ENCODE measurements at regions not wholly inside any gene's neighbourhood (a gene's known extent, or its start where the extent isn't known, plus 50 kb on each side); places are given as distances from the start of the nearest gene placed in this dataset.

DNA sequence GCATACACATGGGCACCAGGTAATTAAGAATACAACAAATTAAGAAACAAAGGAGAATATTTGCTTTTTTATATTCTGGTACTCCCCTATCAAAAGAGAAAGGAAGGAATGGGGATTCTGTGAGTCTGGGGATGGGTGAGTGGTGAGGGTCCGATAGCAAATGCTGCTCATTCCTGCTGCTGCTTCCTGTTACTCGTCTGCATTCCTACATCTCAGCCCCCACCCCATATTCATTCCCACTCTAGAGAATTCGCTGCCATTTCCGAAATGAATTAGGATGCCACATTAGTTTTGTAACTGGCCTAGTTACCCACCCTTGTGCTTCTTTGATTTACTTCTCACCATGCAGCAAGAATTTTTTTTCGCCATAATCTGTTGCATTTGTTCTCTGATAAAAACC lies 1905.3 kb upstream of the PIK3C3 start:
- no peak for DNase-seq (ENCODE audit: low spot score)

DNA sequence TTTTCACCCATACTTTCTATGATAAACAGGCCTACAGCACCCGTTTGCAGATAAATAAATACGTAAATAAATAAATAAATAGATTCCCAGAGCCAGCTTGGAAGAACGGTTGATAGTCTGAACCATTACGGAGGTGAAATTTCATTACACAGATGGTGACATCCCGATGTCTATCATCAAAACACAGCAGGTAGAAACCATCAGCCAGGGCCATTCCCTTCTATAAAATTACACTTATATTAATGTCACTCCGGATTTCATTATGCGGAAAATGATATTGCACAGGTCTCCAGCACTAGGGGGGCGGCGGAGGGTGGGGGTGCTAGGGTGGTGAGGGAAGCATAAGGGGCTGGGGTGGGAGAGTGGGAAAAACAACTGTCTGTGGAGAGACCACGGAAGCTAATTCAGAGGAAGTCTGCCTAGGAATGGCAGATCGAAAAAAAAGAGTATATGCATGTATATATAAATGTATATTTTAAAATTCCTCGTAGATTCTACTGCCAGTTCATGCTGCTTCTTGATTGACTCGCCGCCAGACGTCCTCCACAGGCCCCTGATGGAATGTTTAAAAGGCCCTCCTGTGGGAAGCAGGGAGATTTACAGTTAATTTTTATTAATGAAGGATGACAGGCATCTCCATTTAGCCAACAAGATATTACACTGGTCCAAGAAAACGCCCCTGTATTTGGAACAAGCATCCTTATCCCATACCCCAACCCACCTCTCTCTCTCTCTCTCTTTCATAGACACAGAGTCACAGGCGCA lies 1906.0 kb upstream of the PIK3C3 start:
- no peak for DNase-seq (ENCODE audit: low spot score)

DNA sequence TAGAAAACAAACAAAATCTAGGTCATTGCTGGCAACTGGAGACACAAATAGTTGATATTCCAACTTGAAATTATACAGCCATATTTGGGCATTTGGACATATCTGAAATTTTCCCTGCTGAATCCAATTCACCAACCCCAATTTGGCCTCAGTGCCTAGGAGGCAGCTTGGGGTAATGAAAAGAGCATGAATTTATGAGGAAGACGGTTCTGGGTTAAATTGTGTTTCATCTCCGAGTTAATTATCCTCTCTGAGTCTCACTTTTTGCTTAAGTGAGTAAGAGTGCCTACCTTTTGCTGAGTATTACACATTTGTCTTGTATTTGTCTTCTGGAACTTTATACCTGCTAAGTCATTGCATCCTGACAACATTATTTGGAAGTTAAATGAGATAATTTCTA lies 1906.8 kb upstream of the PIK3C3 start:
- DNase-seq (ENCODE audit: low spot score), result no peak

DNA sequence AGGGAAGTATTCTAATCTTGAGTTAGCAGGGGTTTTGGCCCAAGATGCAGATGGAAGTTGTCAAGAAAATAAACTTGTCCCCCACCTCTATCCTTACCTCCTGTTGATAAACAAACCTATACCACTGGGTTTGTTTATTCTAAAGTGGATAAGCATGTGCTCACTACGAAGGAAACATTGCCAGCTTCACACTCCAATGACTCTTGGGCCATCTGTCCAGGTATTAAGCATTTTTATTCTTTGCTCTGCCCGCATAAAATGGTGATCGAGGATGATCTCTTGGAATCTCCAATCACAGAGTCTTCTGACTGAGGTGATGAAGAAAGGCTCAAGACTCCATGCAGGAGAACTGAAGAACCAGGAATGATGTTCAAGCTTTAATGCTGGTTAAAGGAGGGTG lies 1908.4 kb upstream of the PIK3C3 start:
- DNase-seq (ENCODE audit: low spot score), result no peak

DNA sequence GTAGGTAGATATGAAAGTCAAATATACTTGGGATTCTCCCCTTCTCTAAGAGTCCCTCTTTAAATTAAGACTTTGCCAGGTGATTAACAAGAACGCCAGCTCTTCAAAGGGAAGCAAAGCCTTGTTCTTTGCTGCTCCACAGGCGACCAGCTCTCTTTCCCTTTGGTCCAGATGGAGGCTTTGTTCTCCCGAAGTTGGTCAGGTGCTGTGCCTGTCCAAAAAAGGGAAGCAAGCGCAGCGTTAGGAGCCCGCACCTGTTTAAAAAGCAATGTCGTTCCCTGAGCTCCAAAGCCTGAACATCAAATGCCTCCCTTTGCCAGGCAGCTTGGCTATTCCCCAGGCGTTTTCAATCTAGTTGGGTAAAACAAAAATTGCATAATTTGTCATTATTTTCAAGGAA lies 1913.1 kb upstream of the PIK3C3 start:
- no peak for DNase-seq (ENCODE audit: low spot score)

DNA sequence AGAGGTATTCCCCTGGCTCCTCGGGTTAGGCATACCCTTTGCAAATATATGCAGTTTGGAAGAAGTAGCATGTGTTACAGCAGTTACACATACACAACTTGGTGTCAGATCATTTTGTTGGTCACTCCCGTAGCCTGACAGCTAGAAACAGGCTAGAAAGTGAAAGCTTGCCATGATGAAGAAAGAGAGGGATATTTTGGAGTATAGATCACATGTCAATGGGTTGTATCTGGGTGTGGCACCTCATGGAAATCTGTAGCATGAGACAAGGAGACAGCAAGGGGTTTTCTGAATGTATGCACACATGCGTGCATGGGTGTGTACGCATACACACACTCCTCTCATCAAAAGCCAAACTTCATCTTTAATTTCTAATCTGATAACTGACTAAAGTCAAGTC lies 1914.5 kb upstream of the PIK3C3 start:
- DNase-seq (ENCODE audit: low spot score), result no peak

DNA sequence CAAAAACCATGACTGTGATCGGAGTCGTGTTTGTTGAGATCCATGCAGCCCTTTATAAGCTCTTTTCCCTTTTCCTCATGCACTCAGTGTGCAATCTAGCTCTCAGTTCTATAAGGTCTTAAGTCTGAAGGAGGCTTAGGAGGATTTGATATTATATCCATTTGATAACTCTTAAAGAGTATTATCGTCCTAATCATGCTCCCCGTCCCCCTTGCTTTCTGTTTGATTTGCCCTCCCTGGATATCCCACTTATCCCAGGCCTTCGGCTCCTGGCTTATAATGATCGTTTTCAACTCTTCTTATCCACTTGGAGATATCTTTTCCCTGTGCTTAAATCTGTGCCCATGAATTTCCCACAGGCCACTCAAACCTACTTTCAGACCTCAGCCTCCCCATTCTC lies 1917.7 kb upstream of the PIK3C3 start:
- DNase-seq (ENCODE audit: low spot score), result no peak

DNA sequence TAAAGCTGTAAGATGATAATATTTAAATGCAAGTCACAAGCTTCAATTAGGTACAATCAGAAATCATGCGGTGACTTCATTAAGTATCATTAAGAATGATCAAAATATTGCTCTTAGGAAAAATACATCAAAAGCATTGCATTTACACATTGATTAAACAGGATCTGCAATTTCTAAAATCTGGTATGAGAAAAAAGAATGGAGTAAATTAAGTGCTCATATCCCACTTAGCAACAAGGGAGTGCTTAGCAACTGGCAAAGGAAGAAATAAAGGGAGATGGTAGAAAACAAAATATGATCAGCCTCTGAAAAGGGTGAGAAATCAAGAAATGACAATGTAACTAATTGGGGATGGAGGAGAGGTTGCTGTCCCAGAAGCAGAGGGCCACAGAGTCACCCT lies 1918.2 kb upstream of the PIK3C3 start:
- no peak for DNase-seq (ENCODE audit: low spot score)

DNA sequence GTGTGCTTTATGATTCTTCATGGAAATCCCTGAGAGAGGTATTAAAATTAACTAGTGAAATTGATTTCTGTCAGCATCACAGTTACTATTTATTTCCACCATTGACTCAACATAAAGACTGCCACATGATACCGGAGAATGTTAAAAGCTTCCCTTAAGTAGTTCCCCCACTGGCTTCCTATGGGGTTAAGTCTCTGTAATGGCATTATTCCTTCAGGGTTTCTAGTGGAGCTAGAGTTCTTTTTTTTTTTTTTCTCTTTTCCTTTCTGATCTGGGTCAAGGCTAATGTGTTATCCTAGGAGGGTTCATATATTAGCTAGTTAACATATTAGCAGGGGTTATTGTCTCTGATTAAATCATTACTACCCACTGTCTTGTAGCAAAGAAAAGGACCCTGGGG lies 1919.1 kb upstream of the PIK3C3 start:
- no peak for DNase-seq (ENCODE audit: low spot score)

DNA sequence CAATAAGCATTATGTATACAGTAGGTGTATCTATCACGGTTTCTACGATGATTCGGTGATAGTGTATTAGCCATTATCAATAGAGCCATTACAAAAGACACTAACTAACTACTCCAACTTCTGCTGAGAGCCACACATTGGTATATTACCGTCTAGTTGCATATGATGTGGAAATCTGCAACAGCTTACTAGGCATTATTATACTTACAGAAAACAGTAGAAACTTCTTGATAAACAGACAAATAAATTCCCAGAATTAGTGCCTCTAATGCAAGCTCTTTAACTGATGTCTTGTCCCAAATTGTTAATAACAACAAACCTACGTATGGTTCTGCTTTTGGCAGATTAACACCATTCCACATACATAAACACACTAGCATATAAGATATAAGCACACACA lies 1923.0 kb upstream of the PIK3C3 start:
- no peak for DNase-seq (ENCODE audit: low spot score)

DNA sequence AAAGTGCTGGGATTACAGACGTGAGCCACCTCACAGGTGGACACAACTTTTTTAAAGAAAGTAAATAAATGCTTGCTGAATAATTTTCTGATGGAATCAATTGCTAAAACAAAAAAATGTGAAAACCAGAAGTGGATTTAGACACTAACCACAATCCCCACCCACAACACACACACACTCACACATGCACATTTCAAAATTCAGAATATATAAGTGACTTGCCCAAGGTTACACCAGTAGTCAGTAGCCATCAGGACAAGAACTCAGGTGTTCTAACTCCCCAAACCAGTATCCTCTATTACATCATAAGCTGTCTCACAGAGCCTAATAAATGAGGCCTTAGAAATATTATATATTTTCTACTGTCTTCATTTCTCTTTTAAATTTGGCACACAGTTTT lies 1923.6 kb upstream of the PIK3C3 start:
- DNase-seq (ENCODE audit: low spot score), result no peak

DNA sequence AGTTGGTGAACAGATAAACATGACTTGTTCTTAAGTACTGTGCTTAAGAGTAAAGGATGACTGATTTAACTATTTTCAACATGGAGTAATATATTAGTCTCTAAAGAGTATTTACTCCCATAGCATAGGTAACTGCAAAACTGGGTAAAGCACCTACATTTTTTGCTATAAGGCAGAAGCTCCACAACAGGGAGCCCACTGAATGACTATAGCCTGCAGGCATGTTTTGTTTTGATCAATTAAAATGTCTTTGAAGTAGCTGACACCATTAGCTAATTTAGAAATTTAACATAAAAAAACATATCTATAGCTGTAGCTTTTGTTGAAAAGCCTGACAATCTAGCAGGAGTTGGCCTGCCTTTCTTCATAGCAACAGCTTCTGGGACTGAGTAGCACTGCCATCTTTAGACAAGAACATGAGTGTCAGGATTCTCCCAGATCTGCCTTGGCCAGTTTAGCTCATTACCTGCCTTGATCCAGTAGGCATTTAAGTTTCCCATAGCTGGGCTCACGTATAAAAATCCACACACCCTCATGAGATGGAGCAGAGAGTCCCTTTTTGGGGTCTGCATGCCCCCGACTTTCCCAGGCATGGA lies 1935.1 kb upstream of the PIK3C3 start:
- DNase-seq (ENCODE audit: low spot score), result no peak

DNA sequence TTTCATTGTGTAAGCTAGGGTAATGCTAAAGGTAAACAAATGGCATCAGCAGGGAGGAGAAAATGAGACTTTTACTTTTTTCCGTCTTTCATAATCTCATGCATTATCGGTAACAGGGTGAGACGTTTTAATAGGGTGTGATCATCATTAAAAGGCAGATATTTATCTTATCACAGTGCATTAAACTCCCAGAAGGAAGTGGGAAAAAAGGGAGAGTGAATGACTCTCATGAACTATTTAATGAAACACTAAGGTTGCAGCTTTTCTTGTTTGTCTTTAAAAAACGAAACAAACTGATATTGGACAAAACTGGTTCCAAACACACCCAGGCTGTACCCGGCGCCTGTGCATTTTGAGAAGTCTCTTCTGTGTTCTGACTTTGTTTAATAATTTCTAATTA lies 1936.8 kb upstream of the PIK3C3 start:
- DNase-seq (ENCODE audit: low spot score), result no peak

DNA sequence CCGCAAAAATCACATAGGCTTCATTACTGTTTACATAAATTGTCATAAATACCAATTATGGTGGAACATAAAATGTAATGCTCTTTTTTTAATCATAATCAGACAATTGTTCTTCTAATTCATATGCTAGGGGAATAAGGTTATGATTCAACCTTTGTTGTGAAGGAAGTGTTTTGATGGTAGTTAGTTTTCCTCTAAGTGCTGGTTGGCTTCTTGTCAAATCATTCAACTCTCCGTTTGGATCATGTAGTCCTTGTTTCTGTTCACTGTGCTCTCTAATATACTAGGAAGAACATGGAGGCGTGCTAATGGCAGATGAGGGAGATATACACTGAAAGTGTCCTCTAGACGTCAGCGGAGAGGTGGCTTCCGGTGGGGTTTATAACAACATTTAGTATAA lies 1938.0 kb upstream of the PIK3C3 start:
- DNase-seq (ENCODE audit: low spot score), result no peak

DNA sequence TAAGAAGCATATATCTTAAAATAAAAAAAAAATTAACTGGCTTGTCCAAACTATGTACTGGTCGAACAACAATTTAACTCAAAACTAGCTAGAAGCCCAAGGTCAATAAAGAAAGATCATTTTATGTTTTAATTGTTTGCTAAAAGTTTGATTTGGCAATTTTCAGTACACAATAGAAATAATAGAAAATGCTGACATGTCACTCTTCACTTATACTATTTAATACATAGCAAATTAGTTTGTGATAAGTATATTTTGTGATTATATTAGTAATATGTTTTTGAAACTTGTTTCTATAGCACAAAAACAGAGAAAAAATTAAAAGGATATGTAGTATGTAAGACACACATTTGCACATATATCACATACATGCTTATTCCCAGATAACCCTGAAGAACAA lies 1938.6 kb upstream of the PIK3C3 start:
- DNase-seq (ENCODE audit: low spot score), result no peak

DNA sequence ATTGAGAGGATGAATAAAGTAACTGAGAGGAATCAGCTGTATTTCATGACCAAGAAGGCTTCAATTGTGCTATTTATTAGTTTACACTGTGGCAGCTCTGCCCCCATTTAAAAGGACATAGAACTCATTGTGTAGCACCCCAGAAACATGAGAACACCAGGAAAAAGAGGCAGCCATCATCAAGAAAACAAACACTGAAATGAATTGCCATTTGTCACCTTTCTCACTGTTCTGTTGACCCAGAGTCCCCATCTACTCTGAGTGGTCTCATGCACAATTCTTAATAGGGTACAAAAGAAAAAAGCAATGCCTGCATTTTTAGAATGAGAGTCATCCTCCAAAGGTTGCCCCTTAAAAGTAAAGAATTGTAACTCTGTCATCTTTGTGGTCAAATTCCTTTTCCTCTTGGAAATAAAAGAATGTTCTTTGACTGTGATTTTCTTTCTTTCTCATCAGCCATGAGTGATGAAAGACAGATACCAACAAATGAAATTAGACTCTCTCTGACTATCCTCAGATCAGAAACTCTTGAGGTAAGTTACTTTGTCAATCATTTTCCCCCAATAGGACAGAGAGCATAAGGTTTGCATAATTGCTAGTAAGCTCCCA lies 1941.9 kb upstream of the PIK3C3 start:
- no peak for DNase-seq (ENCODE audit: low spot score)

DNA sequence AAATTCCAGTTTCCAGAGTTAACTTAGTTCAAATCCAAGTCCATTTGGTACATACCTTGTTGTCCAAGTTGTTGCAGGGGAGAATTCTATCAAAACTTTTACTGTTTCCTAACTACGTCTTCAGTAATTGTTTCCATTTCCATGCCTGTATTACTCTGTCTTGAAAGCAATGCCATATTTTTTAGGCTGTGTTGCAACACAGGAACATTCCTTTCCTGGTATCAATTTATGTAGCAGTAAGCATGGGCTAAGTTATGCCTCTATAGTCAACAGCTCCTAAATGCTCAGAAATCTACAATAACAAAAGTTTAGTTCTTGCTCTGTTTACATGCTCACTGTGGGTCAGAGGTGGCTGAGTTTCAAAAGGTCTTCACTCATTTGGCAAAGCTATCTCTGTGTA lies 1943.8 kb upstream of the PIK3C3 start:
- DNase-seq (ENCODE audit: low spot score), result no peak

DNA sequence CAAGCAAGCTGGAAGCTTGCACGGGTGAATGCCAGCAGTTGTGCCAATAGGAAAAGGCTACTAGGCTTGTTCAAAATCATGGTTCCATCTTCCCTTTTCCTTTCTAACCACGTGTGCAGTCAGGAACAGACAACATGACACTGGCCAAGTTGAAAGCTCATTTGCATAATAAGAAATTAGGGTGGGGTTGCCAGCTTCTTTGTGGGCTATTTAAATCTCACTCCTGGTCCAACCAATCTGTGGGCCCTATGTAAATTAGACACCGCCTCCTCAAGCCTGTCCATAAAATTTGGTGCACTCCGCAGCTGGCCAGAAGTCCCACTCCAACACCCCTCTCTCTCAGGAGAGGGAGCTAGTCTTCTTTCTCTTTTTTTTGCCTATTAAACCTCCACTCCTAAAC lies 1948.4 kb upstream of the PIK3C3 start:
- DNase-seq (ENCODE audit: low spot score), result no peak

DNA sequence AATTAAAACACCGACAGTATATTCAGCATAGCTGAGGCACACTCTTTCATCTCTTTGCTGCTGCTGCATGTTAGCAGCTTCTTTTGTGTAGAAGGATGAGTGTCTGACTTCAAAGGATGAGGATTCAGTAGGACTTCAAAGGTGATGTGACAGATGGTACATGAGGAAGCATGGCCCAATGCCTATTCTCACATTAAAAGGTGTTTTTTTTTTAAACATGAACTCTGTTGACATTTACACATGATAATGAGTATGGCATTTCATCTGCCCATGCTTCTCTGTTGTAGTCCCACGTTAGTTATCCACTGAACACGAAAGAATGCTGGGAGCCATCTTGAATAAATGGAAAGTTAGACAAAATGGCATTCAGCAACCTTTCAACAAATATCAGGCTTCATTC lies 1950.8 kb upstream of the PIK3C3 start:
- DNase-seq (ENCODE audit: low spot score), result no peak

DNA sequence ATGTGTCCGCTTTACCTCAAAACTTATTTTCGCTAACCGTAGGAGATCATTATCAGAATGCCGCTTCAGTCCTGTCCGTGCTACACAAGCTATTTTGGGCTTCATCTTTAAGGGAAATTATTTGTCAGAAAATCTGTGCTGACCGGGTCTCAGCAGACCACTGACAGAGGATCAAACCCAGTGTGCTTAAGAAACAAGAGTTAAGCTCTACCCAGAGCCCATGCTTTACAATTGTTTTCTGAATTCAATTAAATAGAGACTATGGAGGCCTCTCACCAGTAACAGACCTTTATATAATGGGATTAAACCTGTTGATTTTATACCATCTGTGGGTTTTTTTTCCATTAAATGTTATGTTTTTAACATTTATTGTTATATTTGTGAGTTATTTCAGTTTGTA lies 1956.7 kb upstream of the PIK3C3 start:
- no peak for DNase-seq (ENCODE audit: low spot score)

DNA sequence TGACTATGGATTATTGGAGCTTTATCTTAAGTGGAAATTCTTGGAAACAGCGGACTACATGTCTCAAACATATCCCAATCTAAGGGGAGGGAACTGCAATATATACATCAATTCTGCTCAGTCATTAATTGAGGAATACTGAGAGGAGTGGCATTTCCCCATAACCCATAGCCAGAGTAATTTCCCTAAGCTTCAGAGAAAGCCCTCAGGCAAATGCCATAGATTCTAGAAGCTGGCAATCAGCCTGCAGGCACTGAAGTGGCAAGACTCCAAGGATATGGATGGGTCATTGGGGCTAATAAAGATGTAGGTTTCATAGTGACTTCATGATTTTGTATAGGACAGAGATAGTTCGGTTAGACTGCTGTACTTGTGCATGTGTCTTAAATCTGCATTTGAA lies 1960.5 kb upstream of the PIK3C3 start:
- no peak for DNase-seq (ENCODE audit: low spot score)

DNA sequence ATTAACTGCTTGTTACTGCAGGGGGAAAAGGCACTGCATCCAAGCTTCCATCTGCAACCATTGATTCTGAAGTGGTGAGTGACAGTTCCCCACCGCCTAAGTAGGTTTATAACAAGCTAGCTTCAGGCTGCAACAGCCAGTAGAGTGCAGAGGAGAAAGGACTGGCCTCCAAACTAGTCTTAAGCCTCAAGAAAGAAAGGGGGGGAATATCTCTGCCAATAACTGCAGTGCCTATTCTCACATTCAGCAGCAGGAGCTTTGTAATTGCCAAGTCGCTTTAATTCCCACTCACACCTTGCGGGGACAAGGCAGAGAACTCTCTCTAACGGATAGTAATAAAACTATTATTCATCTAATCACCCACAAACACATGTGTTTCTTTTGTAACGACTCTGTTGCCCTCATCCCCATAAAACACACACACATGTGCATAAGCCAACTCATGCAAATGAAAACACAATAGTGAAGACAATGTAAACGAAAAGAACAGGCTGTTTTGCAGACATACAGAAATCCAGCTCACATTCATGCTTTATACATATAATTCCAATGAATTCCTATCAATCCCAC lies 1963.3 kb upstream of the PIK3C3 start:
- no peak for DNase-seq (ENCODE audit: low spot score)

DNA sequence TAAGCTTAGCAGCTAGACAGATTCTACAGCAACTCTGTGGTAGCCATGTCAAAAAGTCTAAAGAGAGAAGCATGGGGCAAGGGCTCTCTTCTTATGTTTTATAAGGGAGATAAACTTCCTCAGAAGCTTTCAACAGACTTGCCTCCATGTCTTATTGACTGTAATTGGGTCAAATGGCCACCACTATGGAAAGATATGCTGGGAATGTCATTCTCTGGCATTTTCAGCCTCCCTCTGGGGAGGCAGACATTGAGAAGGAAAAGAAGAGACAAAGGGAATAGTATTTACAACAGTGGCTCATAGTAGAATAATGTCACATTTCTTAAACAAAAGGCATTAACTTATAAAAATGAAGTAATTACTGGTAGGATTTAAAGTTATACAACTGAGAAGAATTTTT lies 1964.5 kb upstream of the PIK3C3 start:
- DNase-seq (ENCODE audit: low spot score), result no peak

DNA sequence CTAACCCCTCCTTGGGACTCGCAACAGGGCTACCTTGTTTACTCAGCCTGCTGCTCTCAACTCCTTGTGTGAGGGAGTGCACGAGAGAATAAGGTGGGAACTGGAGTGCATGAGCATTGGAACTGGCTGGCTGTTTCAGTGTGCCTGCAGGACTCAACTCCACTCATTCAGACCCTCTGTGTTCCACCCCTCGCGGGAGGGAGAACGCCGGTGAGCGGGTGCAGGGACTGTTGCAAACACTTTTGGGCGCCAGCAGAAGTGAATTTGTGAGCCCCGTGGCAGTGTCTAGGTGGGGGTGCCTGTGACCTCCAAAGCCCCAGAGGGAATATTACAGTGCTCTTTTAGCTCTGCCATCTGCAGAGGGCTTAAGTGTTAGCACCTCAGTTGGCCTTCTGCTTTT lies 1978.3 kb upstream of the PIK3C3 start:
- DNase-seq (ENCODE audit: low spot score), result no peak

Data from kidney capillary endothelial cell (primary cell).